Prostate gland (tissue), 2 donors: ENCODE measurements at regions not wholly inside any gene's neighbourhood (a gene's known extent, or its start where the extent isn't known, plus 50 kb on each side); places are given as distances from the start of the nearest gene placed in this dataset.

Source experiments
- DNase-seq: peaks from one replicate; pipeline ENCODE4 v3.0.0-alpha.2; 2019; ENCODE audit warnings: low spot score
- H3K27ac ChIP-seq, 2 donors: fragments of 200-600 bp; sonication (generic); 2 replicates each; pipeline ENCODE4 v1.5.1; 2017 to 2019
- H3K27me3 ChIP-seq: fragments of 200-600 bp; sonication (generic); replicated peaks from 2 replicates; pipeline ENCODE4 v1.5.1; 2019; ENCODE audit not compliant: insufficient read depth
- H3K36me3 ChIP-seq, 2 donors: fragments of 200-600 bp; sonication (generic); 1 replicate in 1 of 2; 2 replicates in 1 of 2; pipeline versions ENCODE4 v1.5.1 to v1.8.1; 2017 to 2019
- H3K4me1 ChIP-seq: fragments of 200-600 bp; sonication (generic); replicated peaks from 2 replicates; pipeline ENCODE4 v1.5.1; 2019
- H3K4me3 ChIP-seq, 2 donors: fragments of 200-600 bp; sonication (generic); 2 replicates each; pipeline ENCODE4 v1.5.1; 2017 to 2019
- H3K9me3 ChIP-seq: fragments of 200-600 bp; sonication (generic); 2 replicates; pipeline ENCODE4 v1.5.1; 2017
- POLR2A ChIP-seq: fragments of 450-650 bp; IDR thresholded peaks from one replicate; pipeline ENCODE4 v1.6.1; 2016; ENCODE audit warnings: antibody characterized with exemption, mild to moderate bottlenecking
- POLR2AphosphoS5 ChIP-seq: sonication (generic); formaldehyde crosslinking; IDR thresholded peaks from one replicate; pipeline ENCODE4 v1.6.1; 2017; ENCODE audit warnings: antibody characterized with exemption
- WGBS: methylation state at CpG from one replicate; pipeline ENCODE4 v1.1.5; 2018; 5-methylcytosine and 5-hydroxymethylcytosine counted together
- intact Hi-C: fragments of 100-400 bp; cut with DNase I; formaldehyde crosslinking; loops from one replicate; pipeline ENCODE4 v1.14.2; 2022
- TF ChIP-seq, protein P1 (sequence below), 4 experiments: fragments of 200-600 bp in 2 of 4; fragments of 450-650 bp in 2 of 4; sonication (generic) in 2 of 4; IDR thresholded peaks; 1 replicate in 3 of 4; 2 replicates in 1 of 4; pipeline ENCODE4 v1.5.1; 2016 to 2019; ENCODE audit warnings: antibody characterized with exemption in 4 of 4, mild to moderate bottlenecking in 2 of 4, moderate library complexity in 2 of 4

- H3K36me3 ChIP-seq, result no peaks in the 10 kb centered on the region
- DNase-seq, result no peak
- H3K4me1 ChIP-seq, result no peaks in the 10 kb centered on the region
- intact Hi-C loops, result no loop called here
- no peaks in the 10 kb centered on the region for H3K27me3 ChIP-seq
- TF ChIP-seq POLR2A (no peak), POLR2AphosphoS5 (no peak)
- TF ChIP-seq, protein P1, sequence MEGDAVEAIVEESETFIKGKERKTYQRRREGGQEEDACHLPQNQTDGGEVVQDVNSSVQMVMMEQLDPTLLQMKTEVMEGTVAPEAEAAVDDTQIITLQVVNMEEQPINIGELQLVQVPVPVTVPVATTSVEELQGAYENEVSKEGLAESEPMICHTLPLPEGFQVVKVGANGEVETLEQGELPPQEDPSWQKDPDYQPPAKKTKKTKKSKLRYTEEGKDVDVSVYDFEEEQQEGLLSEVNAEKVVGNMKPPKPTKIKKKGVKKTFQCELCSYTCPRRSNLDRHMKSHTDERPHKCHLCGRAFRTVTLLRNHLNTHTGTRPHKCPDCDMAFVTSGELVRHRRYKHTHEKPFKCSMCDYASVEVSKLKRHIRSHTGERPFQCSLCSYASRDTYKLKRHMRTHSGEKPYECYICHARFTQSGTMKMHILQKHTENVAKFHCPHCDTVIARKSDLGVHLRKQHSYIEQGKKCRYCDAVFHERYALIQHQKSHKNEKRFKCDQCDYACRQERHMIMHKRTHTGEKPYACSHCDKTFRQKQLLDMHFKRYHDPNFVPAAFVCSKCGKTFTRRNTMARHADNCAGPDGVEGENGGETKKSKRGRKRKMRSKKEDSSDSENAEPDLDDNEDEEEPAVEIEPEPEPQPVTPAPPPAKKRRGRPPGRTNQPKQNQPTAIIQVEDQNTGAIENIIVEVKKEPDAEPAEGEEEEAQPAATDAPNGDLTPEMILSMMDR (IDR thresholded peaks at IDR 0.05), result no peak
- H3K4me3 ChIP-seq, result no peak overlapping the region
- H3K9me3 ChIP-seq, result no peaks in the 10 kb centered on the region
- no peak overlapping the region for H3K27ac ChIP-seq
These were observed 419.2 kb upstream of the CDH19 start for GRCh38 chr18:67023059-67023458.

GRCh38 chr18:67010919-67011318 is 407.0 kb upstream of the CDH19 start:
- H3K27ac ChIP-seq, result no peak overlapping the region
- DNase-seq, result no peak
- H3K9me3 ChIP-seq, result no peaks in the 10 kb centered on the region
- intact Hi-C loops, result no loop called here
- H3K36me3 ChIP-seq, result no peaks in the 10 kb centered on the region
- H3K4me1 ChIP-seq, result no peaks in the 10 kb centered on the region
- no peaks in the 10 kb centered on the region for H3K27me3 ChIP-seq
- no peak overlapping the region for H3K4me3 ChIP-seq
- TF ChIP-seq POLR2A, result no peak
- no peak for TF ChIP-seq POLR2AphosphoS5
- TF ChIP-seq, protein P1 (IDR thresholded peaks at IDR 0.05), result no peak

DNA sequence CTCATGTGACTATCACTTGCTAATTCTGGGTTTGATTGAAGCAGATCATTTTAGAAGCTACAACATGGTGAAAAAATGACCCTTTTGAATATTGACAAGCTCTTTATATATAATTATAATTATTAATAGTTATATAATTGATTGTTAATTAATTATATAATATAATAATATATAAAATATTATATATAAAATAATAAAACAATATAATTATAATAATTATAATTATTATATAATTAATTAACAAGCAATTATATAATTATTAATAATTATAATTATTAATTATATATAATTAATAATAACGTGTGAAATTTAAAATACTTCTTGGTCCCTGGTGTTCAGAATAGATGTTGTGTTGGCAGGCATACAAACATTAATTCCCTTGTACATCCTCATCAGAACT is 404.1 kb upstream of the CDH19 start:
- no peaks in the 10 kb centered on the region for H3K36me3 ChIP-seq
- H3K27ac ChIP-seq, result no peak overlapping the region
- no peaks in the 10 kb centered on the region for H3K9me3 ChIP-seq
- H3K27me3 ChIP-seq, result no peaks in the 10 kb centered on the region
- 86% methylated on average over 1 of the region's 1 CpG for WGBS
- no peak overlapping the region for H3K4me3 ChIP-seq
- H3K4me1 ChIP-seq, result no peaks in the 10 kb centered on the region
- DNase-seq, result no peak
- TF ChIP-seq, protein P1 (IDR thresholded peaks at IDR 0.05), result no peak
- TF ChIP-seq POLR2AphosphoS5 (no peak), POLR2A (no peak)
- intact Hi-C loops, result no loop called here

DNA sequence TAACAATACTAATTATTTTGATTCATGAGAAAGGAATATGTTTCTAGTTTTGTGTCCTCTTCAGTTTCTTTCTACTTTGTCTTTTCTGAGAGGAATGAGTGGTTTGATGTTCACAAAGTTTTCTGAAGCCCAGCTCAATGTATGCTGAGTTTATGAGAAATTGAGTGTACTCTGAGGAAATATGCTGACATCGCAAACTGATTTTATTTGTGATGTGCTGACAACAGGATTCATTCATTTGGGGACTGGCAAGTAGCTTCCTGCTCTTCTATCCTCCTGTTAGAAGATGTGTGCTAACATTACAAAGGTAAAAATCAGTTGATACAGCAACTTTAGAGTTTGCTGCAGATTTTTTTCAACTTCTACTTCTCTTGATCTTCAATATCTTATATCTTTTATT is 403.2 kb upstream of the CDH19 start:
- intact Hi-C loops, result no loop called here
- DNase-seq, result no peak
- Histone ChIP-seq H3K4me1 (no peaks in the 10 kb centered on the region), H3K4me3 (no peak overlapping the region), H3K36me3 (no peaks in the 10 kb centered on the region), H3K9me3 (no peaks in the 10 kb centered on the region), H3K27me3 (no peaks in the 10 kb centered on the region), H3K27ac (no peak overlapping the region)
- 28% methylated on average over 1 of the region's 1 CpG for WGBS
- TF ChIP-seq, protein P1 (IDR thresholded peaks at IDR 0.05), result no peak
- TF ChIP-seq POLR2A, result no peak
- no peak for TF ChIP-seq POLR2AphosphoS5

GRCh38 chr18:67001052-67001451 is 397.2 kb upstream of the CDH19 start:
- H3K9me3 ChIP-seq, result no peaks in the 10 kb centered on the region
- no peaks in the 10 kb centered on the region for H3K27me3 ChIP-seq
- no peaks in the 10 kb centered on the region for H3K4me1 ChIP-seq
- H3K4me3 ChIP-seq, result no peak overlapping the region
- 17% methylated on average over 4 of the region's 4 CpGs for WGBS
- H3K27ac ChIP-seq, result no peak overlapping the region
- no peaks in the 10 kb centered on the region for H3K36me3 ChIP-seq
- intact Hi-C loops, result no loop called here
- TF ChIP-seq, protein P1 (IDR thresholded peaks at IDR 0.05), result no peak
- TF ChIP-seq POLR2AphosphoS5 (no peak), POLR2A (no peak)
- DNase-seq, result no peak
